Mesendoderm (in vitro differentiated cells): ENCODE measurements at regions not wholly inside any gene's neighbourhood (a gene's known extent, or its start where the extent isn't known, plus 50 kb on each side); places are given as distances from the start of the nearest gene placed in this dataset.

ENCODE experiments used
- DNase-seq: peaks from one replicate; pipeline ENCODE4 v3.0.0; 2013
- H2AK5ac ChIP-seq: 2 replicates; pipeline ENCODE4 v1.6.1; 2013; ENCODE audit warnings: low read length, inconsistent platforms
- H2BK120ac ChIP-seq: 2 replicates; pipeline ENCODE4 v1.6.1; 2013; ENCODE audit warnings: low read depth, mild to moderate bottlenecking, low read length, moderate library complexity, mixed read lengths
- H2BK15ac ChIP-seq: replicated peaks from 2 replicates; pipeline ENCODE4 v1.6.1; 2013; ENCODE audit warnings: low read depth, mild to moderate bottlenecking, moderate library complexity
- H2BK5ac ChIP-seq: 2 replicates; pipeline ENCODE4 v1.6.1; 2013; ENCODE audit warnings: low read length, inconsistent platforms
- H3K18ac ChIP-seq: 2 replicates; pipeline ENCODE4 v1.6.1; 2013; ENCODE audit warnings: mild to moderate bottlenecking, low read length, mixed read lengths
- H3K23ac ChIP-seq: one replicate; pipeline ENCODE4 v1.6.1; 2013; ENCODE audit warnings: low read length
- H3K27ac ChIP-seq: 2 replicates; pipeline ENCODE4 v1.5.1; 2013; ENCODE audit warnings: low read depth, mild to moderate bottlenecking, inconsistent platforms, low read length, moderate library complexity
- H3K27me3 ChIP-seq: 2 replicates; pipeline ENCODE4 v1.6.1; 2013; ENCODE audit warnings: low read length, control low read depth, mild to moderate bottlenecking, inconsistent platforms; ENCODE audit not compliant: insufficient read depth, poor library complexity
- H3K36me3 ChIP-seq: 2 replicates; pipeline ENCODE4 v1.6.1; 2013; ENCODE audit warnings: low read length, inconsistent platforms; ENCODE audit not compliant: control insufficient read depth, insufficient read depth
- H3K4ac ChIP-seq: one replicate; pipeline ENCODE4 v1.6.1; 2013; ENCODE audit warnings: low read depth, mild to moderate bottlenecking, low read length, moderate library complexity
- H3K4me1 ChIP-seq: 2 replicates; pipeline ENCODE4 v1.6.1; 2013; ENCODE audit warnings: low read depth, low read length, inconsistent platforms; ENCODE audit not compliant: control insufficient read depth
- H3K4me2 ChIP-seq: 2 replicates; pipeline ENCODE4 v1.6.1; 2013; ENCODE audit warnings: low read length
- H3K4me3 ChIP-seq: 2 replicates; pipeline ENCODE4 v1.5.1; 2013; ENCODE audit warnings: mild to moderate bottlenecking, low read length
- H3K56ac ChIP-seq: one replicate; pipeline ENCODE4 v1.6.1; 2013; ENCODE audit warnings: low read length
- H3K79me1 ChIP-seq: 2 replicates; pipeline ENCODE4 v1.6.1; 2013; ENCODE audit warnings: low read length, inconsistent platforms
- H3K79me2 ChIP-seq: 2 replicates; pipeline ENCODE4 v1.6.1; 2013; ENCODE audit warnings: mild to moderate bottlenecking, low read length; ENCODE audit not compliant: control insufficient read depth, insufficient read depth
- H3K9ac ChIP-seq: 2 replicates; pipeline ENCODE4 v1.6.1; 2013; ENCODE audit warnings: low read length, inconsistent platforms
- H4K5ac ChIP-seq: one replicate; pipeline ENCODE4 v1.6.1; 2013; ENCODE audit warnings: low read length
- H4K8ac ChIP-seq: one replicate; pipeline ENCODE4 v1.6.1; 2013; ENCODE audit warnings: low read depth, mild to moderate bottlenecking, control low read depth, low read length, moderate library complexity
- WGBS: extraction: QIAGEN DNeasy Blood & Tissue Kit; methylation state at CpG from one replicate; pipeline ENCODE4 v1.1.7; 2013; ENCODE audit warnings: low lambda C conversion rate, missing lambda C conversion rate; ENCODE audit not compliant: insufficient coverage; ENCODE audit errors: extremely low coverage; 5-methylcytosine and 5-hydroxymethylcytosine counted together

- Histone ChIP-seq H3K79me1 (no peaks in the 10 kb centered on the region), H3K79me2 (no peaks in the 10 kb centered on the region), H3K4me1 (peaks cover 6% of the 10 kb centered on the region), H3K23ac (no peak overlapping the region), H2BK120ac (no peak overlapping the region), H2BK15ac (no peak overlapping the region), H3K4me3 (no peak overlapping the region), H2AK5ac (no peak overlapping the region), H3K9ac (no peak overlapping the region), H3K36me3 (no peaks in the 10 kb centered on the region), H4K5ac (no peak overlapping the region), H4K8ac (no peak overlapping the region), H3K27ac (no peak overlapping the region), H3K56ac (no peak overlapping the region), H3K18ac (no peak overlapping the region), H2BK5ac (no peak overlapping the region), H3K4ac (no peak overlapping the region), H3K27me3 (no peaks in the 10 kb centered on the region), H3K4me2 (no peak overlapping the region)
- no peak for DNase-seq
- no CpG with 5 or more reads among the region's 1 CpG for WGBS
Measured at GRCh38 chr4:107151173-107151572, 115.1 kb upstream of the DKK2 start.

DNA sequence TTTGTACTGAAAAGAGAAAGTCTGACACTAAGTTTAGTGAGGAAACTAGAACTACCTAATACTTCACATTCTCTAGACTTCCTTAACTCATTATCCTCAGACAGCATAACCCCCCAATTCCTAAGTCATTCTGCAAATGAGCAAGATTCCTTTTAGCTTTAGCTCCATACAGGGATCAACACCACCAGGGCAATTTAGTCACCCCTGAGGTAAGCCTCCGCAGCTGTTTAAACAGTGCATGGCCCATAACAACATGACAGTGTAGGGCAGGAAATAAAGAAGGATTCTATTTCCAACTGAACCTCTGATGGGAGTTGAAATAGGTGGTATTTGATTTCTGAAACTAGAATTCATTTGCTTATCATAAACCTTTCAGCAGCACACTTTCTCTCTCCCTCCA lies 112.8 kb upstream of the DKK2 start:
- no peak overlapping the region for H3K4me2 ChIP-seq
- H3K56ac ChIP-seq: no peak overlapping the region
- WGBS: no CpG with 5 or more reads among the region's 1 CpG
- H3K79me1 ChIP-seq: no peaks in the 10 kb centered on the region
- no peaks in the 10 kb centered on the region for H3K27me3 ChIP-seq
- no peak overlapping the region for H3K18ac ChIP-seq
- no peak overlapping the region for H3K4ac ChIP-seq
- no peak overlapping the region for H4K8ac ChIP-seq
- no peak overlapping the region for H2BK120ac ChIP-seq
- no peaks in the 10 kb centered on the region for H3K36me3 ChIP-seq
- no peaks in the 10 kb centered on the region for H3K79me2 ChIP-seq
- no peak overlapping the region for H2BK5ac ChIP-seq
- no peak overlapping the region for H2AK5ac ChIP-seq
- no peak overlapping the region for H2BK15ac ChIP-seq
- no peak overlapping the region for H3K4me3 ChIP-seq
- H4K5ac ChIP-seq: no peak overlapping the region
- no peak overlapping the region for H3K27ac ChIP-seq
- H3K9ac ChIP-seq: no peak overlapping the region
- peaks cover 6% of the 10 kb centered on the region for H3K4me1 ChIP-seq
- peak; percentile 22 for DNase-seq
- H3K23ac ChIP-seq: no peak overlapping the region

DNA sequence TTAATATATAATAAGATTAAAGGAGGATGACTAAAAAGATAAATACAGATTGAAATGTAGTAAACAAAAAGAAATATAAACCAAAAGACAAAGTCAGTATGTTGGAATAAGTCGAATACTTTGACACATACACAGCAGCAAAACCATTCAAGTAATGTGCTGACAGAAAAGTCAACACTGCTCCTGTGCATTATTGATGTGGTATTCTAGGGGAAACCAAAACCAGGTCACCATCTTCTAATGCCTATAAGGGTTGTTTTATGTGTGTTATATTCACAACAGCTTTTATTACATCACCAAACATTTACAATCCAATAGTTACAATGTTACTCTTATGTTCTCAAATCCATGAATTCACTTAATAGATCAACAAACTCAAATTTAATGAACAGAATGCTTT lies 111.8 kb upstream of the DKK2 start:
- DNase-seq: no peak
- H3K36me3 ChIP-seq: no peaks in the 10 kb centered on the region
- no peaks in the 10 kb centered on the region for H3K27me3 ChIP-seq
- H3K79me1 ChIP-seq: no peaks in the 10 kb centered on the region
- no peak overlapping the region for H3K56ac ChIP-seq
- H3K4ac ChIP-seq: no peak overlapping the region
- no peak overlapping the region for H2BK5ac ChIP-seq
- no peak overlapping the region for H3K18ac ChIP-seq
- H3K4me3 ChIP-seq: no peak overlapping the region
- H4K5ac ChIP-seq: no peak overlapping the region
- peaks cover 5% of the 10 kb centered on the region for H3K4me1 ChIP-seq
- H3K23ac ChIP-seq: no peak overlapping the region
- no peak overlapping the region for H3K9ac ChIP-seq
- H2BK120ac ChIP-seq: no peak overlapping the region
- H4K8ac ChIP-seq: no peak overlapping the region
- H2BK15ac ChIP-seq: no peak overlapping the region
- no CpG with 5 or more reads among the region's 1 CpG for WGBS
- H3K27ac ChIP-seq: no peak overlapping the region
- no peak overlapping the region for H3K4me2 ChIP-seq
- H2AK5ac ChIP-seq: no peak overlapping the region
- no peaks in the 10 kb centered on the region for H3K79me2 ChIP-seq

DNA sequence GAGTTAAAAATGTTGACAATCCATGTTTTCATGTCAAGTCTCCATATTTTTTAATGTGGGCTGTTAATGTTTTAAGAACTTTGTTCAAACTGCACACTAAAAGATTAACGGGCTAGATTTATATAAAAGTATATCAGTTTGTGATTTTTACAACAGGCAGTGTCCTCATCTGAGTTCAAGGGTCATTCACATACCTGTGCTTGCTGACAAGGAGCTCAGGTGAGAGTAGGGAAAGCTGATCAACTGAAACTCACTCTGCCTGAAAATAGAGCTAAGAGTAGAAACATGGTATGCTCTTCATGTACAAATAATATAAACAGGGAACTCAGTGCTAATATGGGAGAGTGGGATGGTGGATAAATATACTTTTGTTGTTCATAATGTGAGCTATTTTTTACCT lies 102.3 kb upstream of the DKK2 start:
- no peak overlapping the region for H3K18ac ChIP-seq
- no peak overlapping the region for H4K5ac ChIP-seq
- no peak overlapping the region for H3K23ac ChIP-seq
- H3K79me2 ChIP-seq: no peaks in the 10 kb centered on the region
- H3K56ac ChIP-seq: no peak overlapping the region
- no peak overlapping the region for H2BK5ac ChIP-seq
- no peak overlapping the region for H3K4me3 ChIP-seq
- no peak overlapping the region for H3K27ac ChIP-seq
- H2BK120ac ChIP-seq: no peak overlapping the region
- H2AK5ac ChIP-seq: no peak overlapping the region
- H2BK15ac ChIP-seq: no peak overlapping the region
- H3K9ac ChIP-seq: no peak overlapping the region
- no peaks in the 10 kb centered on the region for H3K27me3 ChIP-seq
- no peak for DNase-seq
- H3K4ac ChIP-seq: no peak overlapping the region
- H3K4me2 ChIP-seq: no peak overlapping the region
- no peak overlapping the region for H4K8ac ChIP-seq
- no peaks in the 10 kb centered on the region for H3K79me1 ChIP-seq
- WGBS: no CpG with 5 or more reads among the region's 1 CpG
- H3K36me3 ChIP-seq: no peaks in the 10 kb centered on the region
- no peaks in the 10 kb centered on the region for H3K4me1 ChIP-seq

DNA sequence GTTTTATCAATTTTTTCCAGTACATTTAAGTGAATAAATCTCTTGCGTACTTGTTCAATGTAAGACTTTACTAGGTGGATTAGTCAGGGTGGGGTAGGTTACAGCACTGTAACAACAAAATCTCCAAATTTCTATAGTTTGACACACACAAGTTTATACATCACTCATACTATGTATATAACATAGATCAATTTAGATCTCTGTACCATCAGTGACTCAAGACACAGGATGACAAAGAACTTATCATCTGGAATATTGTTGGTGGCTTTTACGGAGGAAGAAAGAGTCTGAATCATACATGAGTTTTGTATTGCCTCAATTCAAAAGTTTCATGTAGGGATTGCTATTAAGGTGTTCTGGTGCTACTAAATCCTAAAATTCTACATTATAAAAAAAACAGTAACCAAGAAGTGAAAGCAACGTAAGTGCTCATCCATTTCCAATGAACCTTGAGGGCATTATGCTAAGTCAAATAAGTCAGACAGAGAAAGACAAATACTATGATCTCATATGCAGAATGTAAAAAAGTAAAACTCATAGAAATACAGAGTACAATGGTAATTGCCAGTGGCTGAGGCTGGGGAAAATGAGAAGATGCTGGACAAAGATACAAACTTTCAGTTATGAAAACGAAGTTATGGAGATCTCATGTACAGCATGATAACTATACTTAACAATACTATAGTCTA lies 98.0 kb upstream of the DKK2 start:
- Histone ChIP-seq H2BK5ac (no peak overlapping the region), H3K23ac (no peak overlapping the region), H3K56ac (no peak overlapping the region), H3K4me1 (peaks cover 1% of the 10 kb centered on the region), H2BK15ac (no peak overlapping the region), H3K27ac (no peak overlapping the region), H2AK5ac (no peak overlapping the region), H3K27me3 (no peaks in the 10 kb centered on the region), H4K8ac (no peak overlapping the region), H3K4me2 (no peak overlapping the region), H2BK120ac (no peak overlapping the region), H3K4ac (no peak overlapping the region), H3K79me1 (no peaks in the 10 kb centered on the region), H3K18ac (no peak overlapping the region), H3K9ac (no peak overlapping the region), H3K79me2 (no peaks in the 10 kb centered on the region), H3K4me3 (no peak overlapping the region), H4K5ac (no peak overlapping the region), H3K36me3 (no peaks in the 10 kb centered on the region)
- no CpG with 5 or more reads among the region's 4 CpGs for WGBS
- DNase-seq: no peak

GRCh38 chr4:107131295-107131694 lies 95.2 kb upstream of the DKK2 start:
- Histone ChIP-seq H3K9ac (no peak overlapping the region), H4K8ac (no peak overlapping the region), H3K79me1 (no peaks in the 10 kb centered on the region), H3K79me2 (no peaks in the 10 kb centered on the region), H2AK5ac (no peak overlapping the region), H3K4ac (no peak overlapping the region), H3K4me3 (no peak overlapping the region), H3K27me3 (no peaks in the 10 kb centered on the region), H2BK120ac (no peak overlapping the region), H3K4me1 (peaks cover 1% of the 10 kb centered on the region), H3K27ac (no peak overlapping the region), H2BK15ac (no peak overlapping the region), H3K18ac (no peak overlapping the region), H3K4me2 (no peak overlapping the region), H4K5ac (no peak overlapping the region), H3K56ac (no peak overlapping the region), H3K23ac (no peak overlapping the region), H3K36me3 (no peaks in the 10 kb centered on the region), H2BK5ac (no peak overlapping the region)
- WGBS: no CpG with 5 or more reads among the region's 1 CpG
- no peak for DNase-seq
